ENCODE measurements at regions not wholly inside any gene's neighbourhood (a gene's known extent, or its start where the extent isn't known, plus 50 kb on each side); places are given as distances from the start of the nearest gene placed in this dataset.

DNA sequence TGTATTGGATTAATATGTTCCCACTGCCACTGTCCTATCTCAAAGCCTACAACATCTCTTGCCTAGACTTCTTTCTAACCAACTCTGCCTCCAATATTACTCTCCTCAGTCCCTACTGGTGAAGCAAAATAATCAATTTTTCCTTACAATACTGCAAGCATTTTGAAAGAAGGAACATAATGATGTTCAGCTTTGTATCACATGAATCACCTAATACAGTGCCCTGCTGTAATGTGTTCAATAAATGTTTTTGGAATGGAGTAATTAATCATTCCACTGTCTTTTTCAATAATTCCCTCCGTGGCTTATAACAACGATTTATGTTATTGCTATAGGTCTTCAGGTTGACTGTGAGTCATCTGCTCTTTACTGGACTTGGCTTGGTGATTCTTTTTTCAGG is 356.4 kb downstream of the TDRD15 start:
- Histone ChIP-seq H3K4me2 (ENCODE audit: low read depth, low read length, poor library complexity, severe bottlenecking) (no peak overlapping the region), H3K9ac (ENCODE audit: low read length) (no peak overlapping the region), H3K9me3 (ENCODE audit: insufficient read depth, low read length) (no peaks in the 10 kb centered on the region), H3K4me3 (ENCODE audit: insufficient read depth, low read length, poor library complexity, severe bottlenecking) (no peak overlapping the region), H3K36me3 (ENCODE audit: low read length) (no peaks in the 10 kb centered on the region), H3F3A (ENCODE audit: insufficient read depth) (no peaks in the 10 kb centered on the region), H3K27me3 (ENCODE audit: low read length) (no peaks in the 10 kb centered on the region), H3K27ac (ENCODE audit: low read depth, low read length) (no peak overlapping the region), H2AFZ (ENCODE audit: low read depth, low read length, severe bottlenecking) (no peak overlapping the region), H3K79me2 (ENCODE audit: insufficient read depth, low read length) (no peaks in the 10 kb centered on the region), H4K20me1 (ENCODE audit: low read depth, low read length) (no peaks in the 10 kb centered on the region), H3K9me2 (replicated peaks; ENCODE audit: insufficient read depth, low read length) (no peaks in the 10 kb centered on the region)
- TF ChIP-seq, protein P1, sequence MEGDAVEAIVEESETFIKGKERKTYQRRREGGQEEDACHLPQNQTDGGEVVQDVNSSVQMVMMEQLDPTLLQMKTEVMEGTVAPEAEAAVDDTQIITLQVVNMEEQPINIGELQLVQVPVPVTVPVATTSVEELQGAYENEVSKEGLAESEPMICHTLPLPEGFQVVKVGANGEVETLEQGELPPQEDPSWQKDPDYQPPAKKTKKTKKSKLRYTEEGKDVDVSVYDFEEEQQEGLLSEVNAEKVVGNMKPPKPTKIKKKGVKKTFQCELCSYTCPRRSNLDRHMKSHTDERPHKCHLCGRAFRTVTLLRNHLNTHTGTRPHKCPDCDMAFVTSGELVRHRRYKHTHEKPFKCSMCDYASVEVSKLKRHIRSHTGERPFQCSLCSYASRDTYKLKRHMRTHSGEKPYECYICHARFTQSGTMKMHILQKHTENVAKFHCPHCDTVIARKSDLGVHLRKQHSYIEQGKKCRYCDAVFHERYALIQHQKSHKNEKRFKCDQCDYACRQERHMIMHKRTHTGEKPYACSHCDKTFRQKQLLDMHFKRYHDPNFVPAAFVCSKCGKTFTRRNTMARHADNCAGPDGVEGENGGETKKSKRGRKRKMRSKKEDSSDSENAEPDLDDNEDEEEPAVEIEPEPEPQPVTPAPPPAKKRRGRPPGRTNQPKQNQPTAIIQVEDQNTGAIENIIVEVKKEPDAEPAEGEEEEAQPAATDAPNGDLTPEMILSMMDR (IDR thresholded peaks at IDR 0.05; ENCODE audit: insufficient read depth, low read length, poor library complexity, severe bottlenecking) = no peak
- TF ChIP-seq EZH2phosphoT487 (conservative IDR thresholded peaks at IDR 0.05; ENCODE audit: low read length) = no peak

DNA sequence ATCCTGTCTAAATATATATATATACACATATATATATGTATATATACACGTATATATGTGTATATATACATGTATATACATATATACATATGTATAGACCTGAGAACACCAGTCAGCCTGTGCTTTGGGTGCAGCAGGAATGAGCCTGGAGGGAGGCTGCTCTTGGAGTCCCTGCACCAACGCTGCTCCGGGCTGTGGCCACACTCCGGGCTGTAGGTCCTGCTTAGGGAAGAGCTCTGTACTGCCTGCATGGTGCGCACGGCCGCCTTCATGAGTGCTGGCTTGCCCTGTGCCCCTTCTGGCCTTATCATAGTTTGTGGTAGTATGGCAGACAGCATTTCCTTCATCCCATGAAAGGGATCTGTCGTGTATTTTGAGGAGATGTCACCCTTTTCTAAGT is 360.9 kb downstream of the TDRD15 start:
- no peaks in the 10 kb centered on the region for H3K36me3 ChIP-seq (ENCODE audit: low read length)
- TF ChIP-seq, protein P1 (IDR thresholded peaks at IDR 0.05; ENCODE audit: insufficient read depth, low read length, poor library complexity, severe bottlenecking) = no peak
- TF ChIP-seq EZH2phosphoT487 (conservative IDR thresholded peaks at IDR 0.05; ENCODE audit: low read length) = no peak
- H3K4me3 ChIP-seq (ENCODE audit: insufficient read depth, low read length, poor library complexity, severe bottlenecking) = no peak overlapping the region
- no peaks in the 10 kb centered on the region for H4K20me1 ChIP-seq (ENCODE audit: low read depth, low read length)
- H3K27me3 ChIP-seq (ENCODE audit: low read length) = no peaks in the 10 kb centered on the region
- H3F3A ChIP-seq (ENCODE audit: insufficient read depth) = no peaks in the 10 kb centered on the region
- H3K79me2 ChIP-seq (ENCODE audit: insufficient read depth, low read length) = no peaks in the 10 kb centered on the region
- no peak overlapping the region for H2AFZ ChIP-seq (ENCODE audit: low read depth, low read length, severe bottlenecking)
- H3K9ac ChIP-seq (ENCODE audit: low read length) = no peak overlapping the region
- no peaks in the 10 kb centered on the region for H3K9me3 ChIP-seq (ENCODE audit: insufficient read depth, low read length)
- no peak overlapping the region for H3K4me2 ChIP-seq (ENCODE audit: low read depth, low read length, poor library complexity, severe bottlenecking)
- H3K9me2 ChIP-seq (replicated peaks; ENCODE audit: insufficient read depth, low read length) = no peaks in the 10 kb centered on the region
- no peak overlapping the region for H3K27ac ChIP-seq (ENCODE audit: low read depth, low read length)

DNA sequence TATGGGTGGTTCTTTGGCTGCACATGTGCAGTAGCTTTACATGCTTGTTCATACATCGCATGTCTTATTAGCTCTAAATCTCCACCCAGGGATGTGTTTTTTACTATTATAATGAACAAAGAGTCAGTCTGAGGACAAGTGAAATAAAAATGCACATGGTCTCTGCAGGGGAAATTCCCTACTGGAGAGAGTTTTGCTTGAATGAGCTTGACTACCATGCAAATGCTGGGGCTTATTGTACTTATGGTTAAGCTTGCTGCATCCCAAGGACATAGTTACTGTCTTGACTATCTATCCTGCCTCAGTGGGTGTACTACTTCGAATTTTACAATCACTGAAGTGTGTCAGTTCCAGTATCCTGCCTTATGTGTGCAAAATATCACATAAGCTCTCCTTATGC is 362.7 kb downstream of the TDRD15 start:
- Histone ChIP-seq H4K20me1 (ENCODE audit: low read depth, low read length) (no peaks in the 10 kb centered on the region), H3K79me2 (ENCODE audit: insufficient read depth, low read length) (no peaks in the 10 kb centered on the region), H3K9me3 (ENCODE audit: insufficient read depth, low read length) (no peaks in the 10 kb centered on the region), H3K27ac (ENCODE audit: low read depth, low read length) (no peak overlapping the region), H3K9ac (ENCODE audit: low read length) (no peak overlapping the region), H3K9me2 (replicated peaks; ENCODE audit: insufficient read depth, low read length) (no peaks in the 10 kb centered on the region), H3K4me2 (ENCODE audit: low read depth, low read length, poor library complexity, severe bottlenecking) (no peak overlapping the region), H3F3A (ENCODE audit: insufficient read depth) (no peaks in the 10 kb centered on the region), H3K36me3 (ENCODE audit: low read length) (no peaks in the 10 kb centered on the region), H3K27me3 (ENCODE audit: low read length) (no peaks in the 10 kb centered on the region), H2AFZ (ENCODE audit: low read depth, low read length, severe bottlenecking) (no peak overlapping the region), H3K4me3 (ENCODE audit: insufficient read depth, low read length, poor library complexity, severe bottlenecking) (no peak overlapping the region)
- TF ChIP-seq, protein P1 (IDR thresholded peaks at IDR 0.05; ENCODE audit: insufficient read depth, low read length, poor library complexity, severe bottlenecking) = no peak
- no peak for TF ChIP-seq EZH2phosphoT487 (conservative IDR thresholded peaks at IDR 0.05; ENCODE audit: low read length)
